Endothelial cell (in vitro differentiated cells): ENCODE measurements at regions not wholly inside any gene's neighbourhood (a gene's known extent, or its start where the extent isn't known, plus 50 kb on each side); places are given as distances from the start of the nearest gene placed in this dataset.

Experiments used
- DNase-seq: peaks from one replicate; pipeline ENCODE4 v3.0.0; 2021; ENCODE audit warnings: low spot score
- H3K27ac Mint-ChIP-seq: one replicate; pipeline ENCODE4 v1.8.0; 2021; ENCODE audit warnings: mixed read lengths, inconsistent platforms; ENCODE audit not compliant: unreplicated experiment
- H3K27me3 Mint-ChIP-seq: one replicate; pipeline ENCODE4 v1.8.0; 2021; ENCODE audit warnings: mild to moderate bottlenecking, moderate library complexity, mixed read lengths, inconsistent platforms; ENCODE audit not compliant: unreplicated experiment
- H3K36me3 Mint-ChIP-seq: one replicate; pipeline ENCODE4 v1.8.0; 2021; ENCODE audit warnings: mild to moderate bottlenecking, low read depth, mixed read lengths, inconsistent platforms; ENCODE audit not compliant: unreplicated experiment
- H3K4me1 Mint-ChIP-seq: one replicate; pipeline ENCODE4 v1.8.0; 2021; ENCODE audit warnings: mild to moderate bottlenecking, mixed read lengths, inconsistent platforms; ENCODE audit not compliant: unreplicated experiment
- H3K4me3 Mint-ChIP-seq: one replicate; pipeline ENCODE4 v1.8.0; 2021; ENCODE audit warnings: mild to moderate bottlenecking, mixed read lengths, inconsistent platforms; ENCODE audit not compliant: unreplicated experiment
- H3K9me3 Mint-ChIP-seq: one replicate; pipeline ENCODE4 v1.8.0; 2021; ENCODE audit warnings: mixed read lengths, inconsistent platforms; ENCODE audit not compliant: unreplicated experiment
- CTCF ChIP-seq: fragments of 200-600 bp; sonication (generic); IDR thresholded peaks from one replicate; pipeline ENCODE4 v1.5.0; 2021; ENCODE audit warnings: antibody characterized with exemption; ENCODE audit not compliant: unreplicated experiment

GRCh38 chr4:123558865-123559264 is 162.3 kb downstream of the SPRY1 start:
- H3K4me3 Mint-ChIP-seq, result no peak overlapping the region
- no peaks in the 10 kb centered on the region for H3K27me3 Mint-ChIP-seq
- no peak for DNase-seq
- no peak overlapping the region for H3K27ac Mint-ChIP-seq
- no peak for TF ChIP-seq CTCF
- no peaks in the 10 kb centered on the region for H3K36me3 Mint-ChIP-seq
- no peaks in the 10 kb centered on the region for H3K9me3 Mint-ChIP-seq
- peaks cover 28% of the 10 kb centered on the region for H3K4me1 Mint-ChIP-seq

- H3K27ac Mint-ChIP-seq, result no peak overlapping the region
- no peak for DNase-seq
- H3K36me3 Mint-ChIP-seq, result no peaks in the 10 kb centered on the region
- no peaks in the 10 kb centered on the region for H3K9me3 Mint-ChIP-seq
- H3K4me3 Mint-ChIP-seq, result no peak overlapping the region
- TF ChIP-seq CTCF, result no peak
- H3K27me3 Mint-ChIP-seq, result no peaks in the 10 kb centered on the region
- H3K4me1 Mint-ChIP-seq, result peaks cover 18% of the 10 kb centered on the region
Observed at GRCh38 chr4:123559955-123560871, 163.6 kb downstream of the SPRY1 start.

- H3K4me3 Mint-ChIP-seq, result no peak overlapping the region
- no peak overlapping the region for H3K27ac Mint-ChIP-seq
- no peaks in the 10 kb centered on the region for H3K9me3 Mint-ChIP-seq
- H3K27me3 Mint-ChIP-seq, result no peaks in the 10 kb centered on the region
- peaks cover 5% of the 10 kb centered on the region for H3K4me1 Mint-ChIP-seq
- no peak for DNase-seq
- no peaks in the 10 kb centered on the region for H3K36me3 Mint-ChIP-seq
- TF ChIP-seq CTCF, result no peak
Observed at GRCh38 chr4:123561525-123561924, 164.9 kb downstream of the SPRY1 start.

GRCh38 chr4:123562994-123563750 is 166.6 kb downstream of the SPRY1 start:
- DNase-seq, result no peak
- H3K4me3 Mint-ChIP-seq, result no peak overlapping the region
- no peak overlapping the region for H3K27ac Mint-ChIP-seq
- H3K9me3 Mint-ChIP-seq, result no peaks in the 10 kb centered on the region
- no peak for TF ChIP-seq CTCF
- H3K4me1 Mint-ChIP-seq, result peaks cover 2% of the 10 kb centered on the region
- peaks cover 4% of the 10 kb centered on the region for H3K36me3 Mint-ChIP-seq
- no peaks in the 10 kb centered on the region for H3K27me3 Mint-ChIP-seq
